NCI-H146 treated with DMSO at 0.1 percent for 48 hours (cell line): ENCODE measurements at regions not wholly inside any gene's neighbourhood (a gene's known extent, or its start where the extent isn't known, plus 50 kb on each side); places are given as distances from the start of the nearest gene placed in this dataset.
A peak's percentile ranks its signal among the peaks of the same experiment; 100 is the strongest.
"Not testable (repeated sequence)": the region's sequence is repeated elsewhere in the genome, so short reads cannot be mapped to it uniquely, and the experiment has no call there.

Experiments used
- DNase-seq: peaks from one replicate; lab custom pipeline; 2025; ENCODE audit not compliant: unreplicated experiment; lab: John Stamatoyannopoulos, UW

DNA sequence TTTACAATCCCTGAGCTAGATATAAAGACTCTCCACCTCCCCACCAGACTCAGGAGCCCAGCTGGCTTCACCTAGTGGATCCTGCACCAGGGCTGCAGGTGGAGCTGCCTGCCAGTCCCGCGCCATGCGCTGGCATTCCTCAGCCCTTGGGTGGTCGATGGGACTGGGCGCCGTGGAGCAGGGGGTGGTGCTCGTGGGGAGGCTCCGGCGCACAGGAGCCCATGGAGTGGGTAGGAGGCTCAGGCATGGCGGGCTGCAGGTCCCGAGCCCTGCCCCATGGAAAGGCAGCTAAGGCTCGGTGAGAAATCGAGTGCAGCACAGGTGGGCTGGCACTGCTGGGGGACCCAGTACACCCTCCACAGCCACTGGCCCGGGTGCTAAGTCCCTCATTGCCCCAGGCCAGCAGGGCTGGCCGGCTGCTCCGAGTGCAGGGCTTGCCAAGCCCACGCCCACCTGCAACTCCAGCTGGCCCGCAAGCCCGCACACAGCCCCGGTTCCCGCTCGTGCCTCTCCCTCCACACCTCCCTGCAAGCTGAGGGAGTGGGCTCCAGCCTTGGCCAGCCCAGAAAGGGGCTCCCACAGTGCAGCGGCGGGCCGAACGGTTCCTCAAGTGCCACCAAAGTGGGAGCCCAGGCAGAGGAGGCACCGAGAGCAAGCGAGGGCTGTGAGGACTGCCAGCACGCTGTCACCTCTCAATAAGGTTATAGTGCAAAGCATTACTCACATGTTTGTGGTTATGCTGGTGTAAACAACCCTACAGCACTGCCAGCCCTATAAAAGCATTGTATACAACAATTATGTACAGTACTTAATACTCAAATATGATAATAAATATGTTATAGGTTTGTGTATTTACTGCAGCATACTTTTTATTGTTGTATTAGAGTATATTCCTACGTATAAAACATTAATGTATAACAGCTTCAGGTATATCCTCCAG lies 757.3 kb downstream of the SLC6A15 start:
- not testable (repeated sequence) for DNase-seq

GRCh38 chr12:84154439-84154990 lies 758.1 kb downstream of the SLC6A15 start:
- not testable (repeated sequence) for DNase-seq

- DNase-seq, result no peak
Observed at GRCh38 chr12:84150201-84150600, 762.4 kb downstream of the SLC6A15 start.

DNA sequence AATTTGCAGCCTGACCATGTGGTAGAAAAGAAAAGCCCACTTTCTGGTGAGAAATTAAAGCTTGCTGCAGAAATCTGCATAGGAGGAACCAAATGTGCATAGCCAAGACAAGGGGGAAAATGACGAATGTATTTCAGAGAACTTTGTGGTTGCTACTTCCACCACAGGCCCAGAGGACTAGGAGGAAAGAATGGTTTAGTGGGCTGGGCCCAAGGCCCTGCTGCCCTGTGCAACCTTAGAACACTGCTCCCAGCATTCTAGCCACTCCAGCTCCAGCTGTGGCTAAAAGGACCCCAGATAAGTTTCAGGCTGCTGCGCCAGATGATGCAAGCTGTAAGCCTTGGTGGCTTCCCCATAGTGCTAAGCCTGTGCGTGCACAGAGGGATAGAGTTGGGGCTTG lies 764.3 kb downstream of the SLC6A15 start:
- DNase-seq, result no peak

- no peak for DNase-seq
Observed at GRCh38 chr12:84136862-84137367, 775.7 kb downstream of the SLC6A15 start.

DNA sequence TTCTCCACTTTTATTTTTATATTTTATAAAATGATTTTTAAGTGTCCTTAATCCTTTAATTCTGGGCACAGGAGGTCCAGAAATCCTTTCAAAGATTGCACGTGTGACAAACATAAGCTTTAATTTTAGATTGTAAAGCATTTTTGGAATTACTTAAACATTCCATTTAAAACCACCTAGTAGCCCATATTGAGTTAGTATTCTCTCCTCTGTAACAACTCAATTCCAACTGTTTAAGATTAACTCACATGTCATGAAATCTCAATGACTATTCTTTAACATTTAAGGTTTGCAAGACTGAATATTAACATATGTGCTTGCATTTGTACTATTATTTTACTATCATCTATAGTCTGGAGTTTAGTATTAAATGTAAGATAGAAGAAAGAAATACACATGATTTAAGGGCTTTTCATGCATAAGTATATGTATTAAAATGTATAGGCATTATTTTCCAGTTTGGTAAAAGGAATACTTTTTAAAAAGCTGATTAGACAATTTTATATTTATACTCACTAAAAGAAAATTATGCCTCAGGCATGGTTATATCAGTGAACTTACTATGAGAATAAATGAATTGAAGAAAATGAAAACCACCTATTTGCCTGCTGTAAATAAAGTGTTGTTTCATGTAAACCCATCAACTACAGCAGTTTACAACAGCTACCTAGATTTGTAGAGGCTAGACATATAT lies 776.9 kb downstream of the SLC6A15 start:
- no peak for DNase-seq

DNA sequence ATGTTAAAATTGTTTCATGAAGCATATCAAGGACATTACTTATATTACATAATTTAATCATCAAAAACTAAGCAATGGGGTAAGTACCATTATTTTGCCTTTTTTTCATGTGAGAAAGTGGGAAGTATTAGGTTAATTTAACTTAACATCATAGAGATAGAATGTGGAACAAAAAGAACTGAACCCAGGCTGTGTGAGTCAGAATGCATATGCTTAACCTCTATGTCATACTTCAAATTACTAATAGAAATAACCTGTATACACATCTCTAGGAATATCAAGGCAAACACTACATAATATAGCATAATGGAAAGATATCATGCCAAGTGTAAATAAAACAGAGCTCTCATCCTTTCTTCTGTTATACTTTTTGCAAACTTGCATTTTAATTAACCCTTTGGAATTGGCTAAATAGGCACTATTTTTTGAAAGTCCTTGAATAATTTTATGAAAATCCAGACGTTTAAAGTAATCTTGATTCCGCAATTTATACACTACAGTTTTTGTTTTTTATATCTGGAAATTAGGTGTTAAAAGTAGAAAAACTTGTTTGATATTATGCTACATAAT lies 777.7 kb downstream of the SLC6A15 start:
- DNase-seq, result no peak

- no peak for DNase-seq
Observed at GRCh38 chr12:84131076-84131475, 781.5 kb downstream of the SLC6A15 start.

GRCh38 chr12:84128117-84128991 lies 784.2 kb downstream of the SLC6A15 start:
- peak; percentile 11 for DNase-seq

DNA sequence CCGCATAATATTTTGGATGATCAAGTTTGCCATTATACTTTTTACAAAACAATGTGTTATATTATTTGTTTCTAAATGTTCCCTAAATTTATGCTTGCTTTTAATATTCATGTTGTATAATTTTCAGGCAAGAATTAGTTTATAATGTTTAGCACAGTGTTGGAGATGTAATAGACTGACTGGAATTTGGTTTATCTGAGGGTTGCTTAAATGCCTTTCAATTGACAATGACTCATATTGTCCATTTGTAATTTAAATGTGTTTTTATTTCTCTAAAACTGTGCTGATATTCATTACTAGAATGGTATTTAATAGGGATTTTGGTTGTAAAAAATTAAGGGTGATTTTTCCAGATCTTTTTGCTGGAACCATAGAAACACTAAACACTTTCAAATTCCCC lies 788.4 kb downstream of the SLC6A15 start:
- no peak for DNase-seq

DNA sequence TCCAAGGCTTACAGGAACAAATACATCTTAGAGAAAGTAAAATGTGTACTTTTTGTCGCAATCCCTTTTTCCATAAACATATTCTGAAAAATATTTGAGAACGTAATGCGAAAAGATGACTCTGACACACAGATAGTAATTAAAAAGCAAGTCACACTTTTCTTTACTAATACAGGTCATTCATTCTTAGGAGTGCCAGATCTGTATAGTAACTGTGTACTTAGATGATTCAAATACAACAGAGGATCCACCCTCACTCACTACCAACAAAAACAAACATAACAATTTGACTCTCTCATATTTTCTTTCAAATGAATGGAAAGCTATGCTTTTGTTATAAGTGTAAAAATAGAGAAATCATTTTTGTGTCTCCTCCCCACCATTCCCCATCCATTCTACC lies 795.4 kb downstream of the SLC6A15 start:
- DNase-seq, result no peak

DNA sequence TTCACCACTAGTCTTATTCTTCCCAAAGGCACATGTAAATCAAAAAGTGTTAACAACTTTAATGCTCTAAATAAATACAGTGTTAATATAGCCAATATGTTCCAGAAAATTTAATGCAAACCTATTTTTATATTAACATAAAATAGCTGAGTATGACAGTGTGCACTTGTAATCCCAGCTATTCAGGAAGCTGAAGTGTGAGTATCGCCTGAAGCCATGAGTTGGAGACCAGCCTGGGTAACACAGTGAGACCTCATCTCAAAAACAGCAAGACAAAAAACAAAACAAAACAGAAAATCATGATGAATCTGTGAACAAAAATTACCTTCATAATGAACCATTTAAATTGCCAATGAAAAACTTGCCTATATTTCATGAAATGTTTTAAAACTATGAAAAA lies 798.9 kb downstream of the SLC6A15 start:
- no peak for DNase-seq

- not testable (repeated sequence) for DNase-seq
Observed at GRCh38 chr12:84103886-84104285, 808.7 kb downstream of the SLC6A15 start.

DNA sequence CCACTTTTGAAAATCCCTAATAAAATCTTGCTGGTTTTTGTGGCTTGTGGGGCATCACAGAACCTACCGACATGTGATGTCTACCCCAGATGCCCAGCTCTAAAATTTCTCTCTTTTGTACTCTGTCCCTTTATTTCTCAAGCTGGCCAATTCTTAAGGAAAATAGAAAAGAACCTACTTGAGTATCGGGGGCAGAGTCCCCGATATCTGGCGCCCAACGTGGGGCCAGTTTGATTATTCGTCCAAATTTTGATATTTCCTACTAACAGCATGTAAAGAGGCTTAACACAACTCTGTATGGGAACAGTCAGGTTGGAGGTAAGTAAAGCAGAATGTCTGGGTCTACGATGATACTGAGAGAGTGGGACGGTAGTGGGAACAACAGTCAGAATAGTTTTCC lies 810.6 kb downstream of the SLC6A15 start:
- DNase-seq, result not testable (repeated sequence)

- not testable (repeated sequence) for DNase-seq
Observed at GRCh38 chr12:84099591-84099990, 813.0 kb downstream of the SLC6A15 start.

- no peak for DNase-seq
Observed at GRCh38 chr12:84091651-84092050, 820.9 kb downstream of the SLC6A15 start.

DNA sequence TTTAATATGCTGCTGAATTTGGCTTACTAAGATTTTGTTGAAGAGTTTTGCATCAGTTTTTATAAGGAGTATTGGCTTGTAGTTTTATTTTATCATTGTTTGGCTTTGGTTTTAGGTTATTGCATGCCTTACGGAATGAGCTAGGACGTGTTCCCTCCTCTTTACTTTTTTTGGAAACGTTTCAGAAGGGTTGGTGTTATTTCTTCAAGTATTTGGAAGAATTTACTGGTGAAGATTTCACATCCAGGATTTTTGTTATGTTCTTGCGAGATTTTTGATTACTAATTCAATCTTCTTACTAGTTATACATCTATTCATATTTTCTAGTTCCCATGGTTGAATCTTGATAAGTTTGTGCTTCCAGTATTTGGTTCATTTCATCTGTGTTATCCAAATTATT lies 823.2 kb downstream of the SLC6A15 start:
- DNase-seq, result no peak

GRCh38 chr12:84085046-84085445 lies 827.6 kb downstream of the SLC6A15 start:
- no peak for DNase-seq

DNA sequence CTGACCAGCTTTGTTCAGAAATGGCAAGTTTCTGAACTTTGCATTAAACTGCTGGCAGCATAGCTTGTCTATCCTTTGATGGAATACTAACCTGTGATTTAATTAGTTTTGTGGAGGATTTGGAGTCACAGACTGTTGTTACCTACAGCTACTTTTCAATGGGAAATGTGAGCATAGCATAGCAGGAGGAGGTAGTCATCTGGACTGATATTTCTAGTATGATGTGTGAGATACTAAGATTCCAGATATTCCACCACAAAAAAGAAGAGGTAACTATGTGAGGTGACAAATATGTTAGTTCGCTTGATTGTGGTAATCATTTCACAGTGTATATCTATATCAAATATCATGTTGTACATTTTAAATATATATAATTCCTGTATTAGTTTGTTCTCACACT lies 833.0 kb downstream of the SLC6A15 start:
- no peak for DNase-seq

DNA sequence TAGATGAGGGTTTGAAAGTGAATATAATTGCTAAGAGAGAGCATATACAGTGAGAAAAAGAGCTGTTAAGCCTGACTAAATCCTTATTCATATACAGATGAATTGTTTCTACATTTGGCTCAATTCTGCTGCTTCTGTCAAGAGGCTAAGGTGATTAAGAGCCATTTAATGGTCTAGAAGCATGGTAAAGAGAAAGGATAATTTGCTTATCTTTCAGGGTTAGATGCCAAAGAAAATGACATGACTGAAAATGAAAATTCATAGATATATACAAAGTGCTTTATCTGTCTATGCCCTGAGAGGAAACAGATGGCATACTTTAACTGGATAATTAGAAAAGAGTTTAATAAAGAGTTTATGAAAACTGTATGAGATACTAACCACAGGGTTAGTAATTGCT lies 834.9 kb downstream of the SLC6A15 start:
- no peak for DNase-seq
